Occipital lobe (tissue), 1 donor: ENCODE measurements at regions not wholly inside any gene's neighbourhood (a gene's known extent, or its start where the extent isn't known, plus 50 kb on each side); places are given as distances from the start of the nearest gene placed in this dataset.
"Not testable (repeated sequence)": the region's sequence is repeated elsewhere in the genome, so short reads cannot be mapped to it uniquely, and the experiment has no call there.

Source experiments
- DNase-seq: peaks from one replicate; lab custom pipeline; 2025; lab: John Stamatoyannopoulos, UW

DNA sequence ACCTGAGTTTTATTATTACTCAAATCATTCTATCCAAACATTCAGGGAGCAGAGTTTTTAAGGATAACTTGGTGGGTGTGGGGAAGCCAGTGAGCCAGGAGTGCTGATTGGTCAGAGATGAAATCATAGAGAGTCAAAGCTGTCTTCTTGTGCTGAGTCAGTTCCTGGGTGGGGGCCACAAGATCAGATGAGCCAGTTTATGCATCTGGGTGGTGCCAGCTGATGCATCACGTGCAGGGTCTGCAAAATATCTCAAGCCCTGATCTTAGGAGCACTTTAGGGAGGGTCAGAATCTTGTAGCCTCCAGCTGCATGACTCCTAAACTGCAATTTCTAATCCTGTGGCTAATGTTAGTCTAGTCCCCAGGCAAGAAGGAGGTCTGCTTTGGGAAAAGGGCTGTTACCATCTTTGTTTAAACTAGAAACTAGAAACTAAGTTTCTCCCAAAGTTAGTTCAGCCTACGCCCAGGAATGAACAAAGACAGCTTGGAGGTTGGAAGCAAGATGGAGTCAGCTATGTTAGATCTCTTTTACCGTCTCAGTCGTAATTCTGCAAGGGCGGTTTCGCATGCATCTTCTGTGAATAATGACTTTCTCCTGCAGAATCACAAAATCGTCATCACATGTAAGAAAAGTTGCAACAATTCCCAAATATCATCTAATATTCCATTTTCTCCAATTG lies 97.5 kb downstream of the ZNF664 start:
- DNase-seq, result not testable (repeated sequence)

GRCh38 chr12:124071075-124071443 lies 98.0 kb downstream of the ZNF664 start:
- no peak for DNase-seq

GRCh38 chr12:124073356-124074035 lies 100.5 kb downstream of the ZNF664 start:
- no peak for DNase-seq

DNA sequence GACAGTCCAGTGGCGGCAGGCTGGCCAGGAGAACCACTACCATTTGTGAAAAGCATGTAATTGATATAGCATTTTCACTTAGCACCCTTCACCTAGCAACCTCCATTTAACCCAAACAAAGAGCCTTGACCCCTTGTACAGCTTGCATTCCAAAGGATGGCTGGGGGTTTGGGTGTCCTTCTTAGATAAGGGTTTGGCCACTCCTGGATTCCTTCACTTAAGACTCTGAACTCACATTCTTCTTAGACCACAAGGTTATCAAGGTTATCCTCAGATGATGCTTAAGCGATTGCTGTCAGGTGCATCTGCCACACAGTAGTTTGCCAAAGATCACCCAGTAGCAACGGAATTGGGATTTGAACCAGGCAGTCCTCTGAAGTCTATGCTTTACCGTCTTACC lies 102.8 kb downstream of the ZNF664 start:
- no peak for DNase-seq

DNA sequence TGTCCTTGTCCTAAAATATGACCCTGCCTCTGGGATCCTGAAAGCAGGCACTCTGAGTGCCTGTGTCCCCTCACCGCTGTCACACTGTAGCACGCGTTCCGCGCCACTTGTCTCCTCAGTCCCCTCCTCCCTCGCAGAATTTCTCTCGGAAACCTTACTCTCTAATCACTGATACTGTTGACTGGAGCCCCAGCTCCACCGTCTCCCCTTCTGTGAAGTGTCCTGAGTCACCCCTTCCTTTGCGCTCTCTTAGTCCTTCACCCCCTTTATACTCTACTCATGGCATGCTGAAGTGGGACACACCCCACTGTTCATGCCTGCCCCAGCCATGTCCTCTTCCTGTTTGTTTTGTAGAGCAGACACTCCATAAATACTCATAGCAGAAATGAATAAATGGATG lies 104.7 kb downstream of the ZNF664 start:
- no peak for DNase-seq

DNA sequence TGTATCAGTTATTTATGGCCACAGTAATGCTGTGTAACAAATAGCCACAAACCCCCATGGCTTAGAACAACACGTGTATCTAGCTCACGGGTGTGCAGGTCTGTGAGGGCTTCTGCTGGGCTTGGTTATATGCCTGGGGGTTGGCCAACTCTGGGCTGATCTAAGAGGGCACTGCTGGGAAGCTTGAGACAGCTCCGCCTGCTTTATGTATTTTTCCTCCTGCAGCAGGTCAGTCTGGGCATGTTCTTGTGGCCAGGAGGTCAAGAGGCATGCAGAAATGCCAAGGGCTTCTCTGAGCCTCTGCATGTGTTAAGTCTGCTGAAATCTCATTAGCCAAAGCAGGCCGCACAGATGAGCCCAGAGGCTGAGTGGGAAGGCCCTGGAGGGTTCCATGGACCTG lies 105.8 kb downstream of the ZNF664 start:
- DNase-seq, result no peak

DNA sequence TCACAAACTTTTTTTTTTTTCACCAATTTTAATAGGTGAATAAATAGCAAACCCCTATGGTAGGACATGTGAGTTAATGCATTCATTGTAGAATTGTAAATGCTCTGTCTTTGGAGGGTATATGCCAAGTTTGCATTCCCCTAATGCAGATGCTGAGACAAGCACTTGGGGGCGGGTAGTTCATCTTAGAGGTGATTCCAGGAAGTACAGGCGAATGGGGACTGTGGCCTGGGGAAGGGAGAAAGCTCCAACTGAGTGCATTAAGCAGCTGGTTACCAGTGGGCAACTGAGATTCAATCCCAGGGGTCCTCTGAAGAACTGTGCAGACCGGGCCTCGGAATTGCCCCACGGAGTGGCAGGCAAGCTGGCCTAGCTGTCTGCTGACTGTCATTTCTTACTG lies 107.6 kb downstream of the ZNF664 start:
- no peak for DNase-seq

DNA sequence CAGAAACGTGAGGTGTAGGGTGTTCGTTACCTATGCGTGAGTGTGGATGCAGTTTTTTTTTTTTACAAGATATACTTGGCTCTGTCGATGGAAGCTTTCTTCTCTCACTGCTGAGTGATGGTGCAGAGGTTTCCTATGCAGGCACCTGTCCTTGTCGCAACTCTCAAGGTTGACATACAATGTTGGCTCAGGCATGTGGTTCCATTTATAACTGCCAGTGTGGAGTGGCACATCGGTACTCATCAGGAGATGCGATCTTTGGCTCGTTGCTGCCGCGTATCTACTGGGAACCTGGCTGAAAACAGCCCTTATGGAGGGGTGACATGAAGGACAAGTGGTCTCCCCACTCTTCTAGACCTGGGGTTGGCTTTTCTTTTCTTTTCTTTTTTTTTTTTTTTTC lies 109.0 kb downstream of the ZNF664 start:
- no peak for DNase-seq

DNA sequence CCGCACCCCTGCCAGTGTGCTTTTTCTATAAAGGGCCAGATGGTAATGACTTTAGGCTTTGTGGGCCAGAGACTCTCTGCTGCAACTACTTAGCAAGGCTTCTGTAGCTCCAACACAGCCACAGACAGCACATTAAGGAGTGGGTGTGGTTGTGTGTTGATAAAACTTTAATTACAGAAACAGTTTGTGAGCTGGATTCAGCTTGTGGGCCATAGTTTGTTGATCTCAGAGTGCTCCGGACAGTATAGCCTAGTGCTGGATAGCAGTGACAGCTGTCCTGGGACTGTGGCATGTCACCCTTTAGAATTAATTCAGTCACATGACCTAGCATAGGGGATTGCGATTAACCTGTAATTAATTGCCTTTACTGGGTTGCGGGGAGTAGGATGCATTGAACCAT lies 109.7 kb downstream of the ZNF664 start:
- DNase-seq, result no peak

DNA sequence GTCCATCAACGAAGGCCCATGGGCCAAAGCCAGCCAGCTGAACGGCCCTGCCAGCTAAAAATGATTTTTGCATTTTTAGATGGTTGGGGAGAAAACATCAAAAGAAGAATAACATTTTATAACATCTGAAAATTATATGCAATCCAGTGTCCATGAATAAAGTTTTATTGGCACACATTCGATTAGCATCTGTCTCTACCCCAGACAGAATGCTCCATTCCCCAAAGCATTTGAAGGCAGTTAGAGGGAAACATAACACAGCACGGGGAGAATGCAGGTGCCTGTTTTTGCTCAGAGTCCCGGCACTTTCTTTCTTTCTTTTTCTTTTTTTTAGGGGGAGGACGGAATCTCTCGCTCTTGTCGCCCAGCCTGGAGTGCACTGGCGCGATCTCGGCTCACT lies 110.7 kb downstream of the ZNF664 start:
- DNase-seq, result no peak

DNA sequence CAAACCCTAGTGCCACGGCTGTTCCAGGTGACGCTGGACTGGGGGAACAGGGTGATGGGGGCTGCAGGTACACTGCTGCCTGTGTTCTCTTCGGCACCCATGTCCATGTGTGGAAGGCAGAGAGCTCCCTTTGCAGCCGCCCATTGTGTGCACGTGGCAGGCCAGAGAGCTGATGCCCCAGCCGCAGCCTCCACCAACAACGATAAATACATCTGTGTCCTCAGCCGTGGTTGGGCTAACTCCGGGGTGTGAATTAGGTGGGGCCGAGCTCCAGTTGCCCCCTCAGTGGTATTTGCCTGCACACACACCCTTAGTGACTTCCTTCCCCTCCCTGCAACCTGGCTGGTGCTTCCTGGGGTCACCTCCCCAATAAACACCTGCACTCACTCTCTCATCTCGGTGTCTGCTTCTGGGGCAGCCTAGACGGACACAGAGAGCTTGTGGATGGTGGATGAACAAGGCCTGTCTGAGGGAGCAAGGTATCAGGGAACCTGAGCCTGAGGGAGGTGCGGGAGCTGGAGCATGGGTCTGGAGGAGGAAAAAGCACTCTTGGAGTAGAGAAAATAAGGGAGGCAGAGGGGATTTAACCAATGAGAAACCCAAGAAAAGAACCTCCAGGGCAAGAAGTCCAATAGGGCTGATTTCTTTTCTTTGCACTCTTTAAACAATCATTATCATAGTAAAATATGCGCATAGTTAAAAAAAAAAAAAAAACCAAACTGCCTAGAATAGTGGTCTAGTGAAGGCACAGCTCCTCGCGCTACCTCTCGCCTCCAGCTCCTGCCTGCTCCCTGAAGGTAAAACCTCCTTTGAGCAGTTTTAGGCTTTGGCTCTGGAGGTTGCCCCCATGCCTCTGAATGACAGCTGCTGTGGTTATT lies 112.6 kb downstream of the ZNF664 start:
- no peak for DNase-seq

DNA sequence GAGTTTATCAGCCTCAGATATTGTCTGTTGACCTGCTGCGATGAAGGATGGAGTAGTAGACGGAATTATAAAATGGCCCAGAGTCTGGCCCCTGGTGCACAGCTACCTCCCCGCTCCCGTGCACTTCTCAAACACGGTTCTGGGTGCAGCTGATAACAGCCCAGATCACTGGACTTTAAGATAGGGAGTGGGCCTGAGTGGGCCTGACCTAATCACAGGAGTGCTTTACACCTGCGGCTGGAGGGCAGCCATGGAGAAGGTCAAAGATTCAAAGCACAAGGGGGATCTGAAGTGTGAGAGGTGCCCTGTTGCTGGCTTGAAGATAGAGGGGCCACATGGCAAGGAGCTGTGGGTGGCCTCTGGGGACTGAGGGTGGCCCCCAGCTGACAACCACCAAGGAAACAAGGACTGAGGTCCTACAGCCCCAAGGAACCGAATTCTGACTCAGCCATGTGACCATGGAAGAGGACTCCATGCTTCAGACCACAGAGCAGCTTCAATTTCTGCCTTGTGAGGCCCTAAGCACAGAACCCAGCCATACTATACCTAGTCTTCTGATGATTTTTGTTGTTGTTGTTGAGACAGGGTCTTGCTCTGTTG lies 113.4 kb downstream of the ZNF664 start:
- no peak for DNase-seq

- no peak for DNase-seq
Measured at GRCh38 chr12:124087266-124088051, 114.4 kb downstream of the ZNF664 start.

DNA sequence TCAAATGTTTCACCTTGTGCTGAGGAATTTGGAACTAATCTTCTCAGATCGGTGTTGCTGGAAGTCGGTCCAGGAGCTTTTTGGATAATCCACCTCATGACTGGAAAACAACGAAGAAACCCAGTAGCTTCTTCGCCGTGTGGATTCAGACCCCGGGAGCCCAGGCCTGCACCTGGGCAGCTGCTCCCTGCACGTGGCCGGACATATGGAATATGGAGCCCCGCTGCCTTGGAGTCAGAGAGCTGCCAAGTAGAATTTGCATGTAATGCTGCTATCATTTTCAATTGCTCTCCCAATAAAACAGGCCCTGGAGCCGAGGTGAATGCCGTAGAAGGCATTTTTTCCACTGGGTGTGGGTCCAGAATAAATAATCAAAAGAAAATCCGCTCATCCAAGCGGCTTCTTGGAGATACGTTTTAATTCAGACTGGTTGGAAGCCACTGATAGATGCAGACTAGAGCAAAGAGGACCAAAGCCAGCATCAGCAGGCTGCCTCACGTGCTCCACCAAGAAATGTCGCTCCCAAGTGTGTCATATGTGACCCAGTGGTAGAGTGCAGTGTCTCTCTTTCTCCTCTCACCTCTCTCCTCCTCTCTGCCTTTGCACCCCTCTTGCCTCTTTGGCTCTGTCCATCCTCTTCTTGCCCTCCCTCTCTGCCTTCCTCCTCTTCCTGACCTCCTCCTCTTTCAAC lies 115.3 kb downstream of the ZNF664 start:
- no peak for DNase-seq

GRCh38 chr12:124089181-124089914 lies 116.3 kb downstream of the ZNF664 start:
- not testable (repeated sequence) for DNase-seq

- DNase-seq, result no peak
Measured at GRCh38 chr12:124091835-124092234, 118.8 kb downstream of the ZNF664 start.

DNA sequence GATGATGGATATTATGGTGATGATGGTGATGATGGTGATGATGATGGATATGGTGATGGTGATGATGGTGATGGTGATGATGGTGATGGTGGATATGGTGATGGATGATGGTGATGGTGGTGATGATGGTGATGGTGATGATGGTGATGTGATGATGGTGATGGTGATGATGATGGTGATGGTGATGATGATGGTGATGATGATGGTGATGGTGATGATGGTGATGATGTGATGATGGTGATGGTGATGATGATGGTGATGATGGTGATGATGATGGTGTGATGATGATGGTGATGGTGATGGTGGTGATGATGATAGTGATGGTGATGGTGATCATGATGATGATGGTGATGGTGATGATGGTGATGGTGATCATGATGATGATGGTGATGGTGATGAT lies 119.5 kb downstream of the ZNF664 start:
- not testable (repeated sequence) for DNase-seq

GRCh38 chr12:124093297-124093696 lies 120.3 kb downstream of the ZNF664 start:
- DNase-seq, result no peak

GRCh38 chr12:124094188-124094587 lies 121.2 kb downstream of the ZNF664 start:
- DNase-seq, result no peak

DNA sequence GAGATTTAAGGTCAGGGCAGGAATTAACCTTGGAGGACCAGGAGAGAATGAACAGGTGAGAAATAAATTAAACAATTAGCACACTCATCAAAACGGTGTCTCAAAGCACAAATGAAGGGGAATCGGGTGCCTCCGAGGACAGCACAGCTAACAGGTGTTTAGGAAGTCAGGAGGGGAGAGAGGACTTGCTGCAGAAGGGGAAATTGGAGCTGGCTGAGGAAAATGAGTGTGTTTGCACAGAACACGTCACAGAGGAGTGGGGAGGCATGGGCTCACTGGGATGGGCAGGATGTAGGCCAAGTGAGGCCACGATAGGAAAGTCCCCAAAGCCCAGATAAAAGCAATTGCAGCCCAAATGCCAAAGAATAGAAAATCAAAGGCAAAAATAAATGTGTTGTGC lies 121.7 kb downstream of the ZNF664 start:
- DNase-seq, result no peak
